ENCODE measurements at regions not wholly inside any gene's neighbourhood (a gene's known extent, or its start where the extent isn't known, plus 50 kb on each side); places are given as distances from the start of the nearest gene placed in this dataset.

GRCh38 chr12:98439981-98440581, 75.3 kb upstream of the TMPO start (continued):
- peak; percentile 25 for TF ChIP-seq U2AF1 (optimal IDR thresholded peaks at IDR 0.05; ENCODE audit: low read depth, low read length)
- TF ChIP-seq LEF1 (IDR thresholded peaks at IDR 0.05) = peak; percentile 91
- 0 out of 2 replicates have a peak, but pooled peaks have one; percentile 42 for TF ChIP-seq MTA1 (IDR thresholded peaks at IDR 0.05; ENCODE audit: borderline replicate concordance)
- TF ChIP-seq FOXM1 (IDR thresholded peaks at IDR 0.05; ENCODE audit: low read depth) = peak; percentile 94
- no peak for TF ChIP-seq FOXM1 (CRISPR knock-in tag; IDR thresholded peaks at IDR 0.05; ENCODE audit: low read depth)
- no peak for TF ChIP-seq BRF1 (IDR thresholded peaks at IDR 0.05; ENCODE audit: borderline replicate concordance, extremely low read depth, insufficient read length)
- TF ChIP-seq SMARCE1 (IDR thresholded peaks at IDR 0.05) = peak; percentile 98
- TF ChIP-seq, protein P1, sequence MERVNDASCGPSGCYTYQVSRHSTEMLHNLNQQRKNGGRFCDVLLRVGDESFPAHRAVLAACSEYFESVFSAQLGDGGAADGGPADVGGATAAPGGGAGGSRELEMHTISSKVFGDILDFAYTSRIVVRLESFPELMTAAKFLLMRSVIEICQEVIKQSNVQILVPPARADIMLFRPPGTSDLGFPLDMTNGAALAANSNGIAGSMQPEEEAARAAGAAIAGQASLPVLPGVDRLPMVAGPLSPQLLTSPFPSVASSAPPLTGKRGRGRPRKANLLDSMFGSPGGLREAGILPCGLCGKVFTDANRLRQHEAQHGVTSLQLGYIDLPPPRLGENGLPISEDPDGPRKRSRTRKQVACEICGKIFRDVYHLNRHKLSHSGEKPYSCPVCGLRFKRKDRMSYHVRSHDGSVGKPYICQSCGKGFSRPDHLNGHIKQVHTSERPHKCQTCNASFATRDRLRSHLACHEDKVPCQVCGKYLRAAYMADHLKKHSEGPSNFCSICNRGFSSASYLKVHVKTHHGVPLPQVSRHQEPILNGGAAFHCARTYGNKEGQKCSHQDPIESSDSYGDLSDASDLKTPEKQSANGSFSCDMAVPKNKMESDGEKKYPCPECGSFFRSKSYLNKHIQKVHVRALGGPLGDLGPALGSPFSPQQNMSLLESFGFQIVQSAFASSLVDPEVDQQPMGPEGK (CRISPR knock-in tag; IDR thresholded peaks at IDR 0.05; ENCODE audit: borderline replicate concordance) = no peak
- TF ChIP-seq ZNF592 (IDR thresholded peaks at IDR 0.05) = no peak
- TF ChIP-seq HMG20A (CRISPR knock-in tag; conservative IDR thresholded peaks at IDR 0.05) = peak; percentile 90
- TF ChIP-seq, protein P2, sequence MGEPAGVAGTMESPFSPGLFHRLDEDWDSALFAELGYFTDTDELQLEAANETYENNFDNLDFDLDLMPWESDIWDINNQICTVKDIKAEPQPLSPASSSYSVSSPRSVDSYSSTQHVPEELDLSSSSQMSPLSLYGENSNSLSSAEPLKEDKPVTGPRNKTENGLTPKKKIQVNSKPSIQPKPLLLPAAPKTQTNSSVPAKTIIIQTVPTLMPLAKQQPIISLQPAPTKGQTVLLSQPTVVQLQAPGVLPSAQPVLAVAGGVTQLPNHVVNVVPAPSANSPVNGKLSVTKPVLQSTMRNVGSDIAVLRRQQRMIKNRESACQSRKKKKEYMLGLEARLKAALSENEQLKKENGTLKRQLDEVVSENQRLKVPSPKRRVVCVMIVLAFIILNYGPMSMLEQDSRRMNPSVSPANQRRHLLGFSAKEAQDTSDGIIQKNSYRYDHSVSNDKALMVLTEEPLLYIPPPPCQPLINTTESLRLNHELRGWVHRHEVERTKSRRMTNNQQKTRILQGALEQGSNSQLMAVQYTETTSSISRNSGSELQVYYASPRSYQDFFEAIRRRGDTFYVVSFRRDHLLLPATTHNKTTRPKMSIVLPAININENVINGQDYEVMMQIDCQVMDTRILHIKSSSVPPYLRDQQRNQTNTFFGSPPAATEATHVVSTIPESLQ (CRISPR knock-in tag; IDR thresholded peaks at IDR 0.05) = no peak
- peak; percentile 66 for TF ChIP-seq MYC (IDR thresholded peaks at IDR 0.05; ENCODE audit: low read depth, low read length)
- TF ChIP-seq MYC (CRISPR knock-in tag; IDR thresholded peaks at IDR 0.05; ENCODE audit: borderline replicate concordance, low read depth) = no peak

Data from K562 (cell line).